Transverse colon (tissue), 3 donors: ENCODE measurements at regions not wholly inside any gene's neighbourhood (a gene's known extent, or its start where the extent isn't known, plus 50 kb on each side); places are given as distances from the start of the nearest gene placed in this dataset.

ENCODE experiments used
- CTCF ChIP-seq, 5 experiments: fragments of 200-600 bp in 3 of 5; fragments of 450-650 bp in 2 of 5; sonication (generic) in 3 of 5; IDR thresholded peaks; 1 replicate in 2 of 5; 2 replicates in 3 of 5; pipeline ENCODE4 v1.5.1; 2016 to 2017; ENCODE audit warnings: antibody characterized with exemption in 5 of 5, inconsistent platforms in 3 of 5, mild to moderate bottlenecking in 2 of 5, moderate library complexity in 1 of 5
- POLR2A ChIP-seq: fragments of 450-650 bp; IDR thresholded peaks from one replicate; pipeline ENCODE4 v1.6.1; 2016; ENCODE audit warnings: antibody characterized with exemption, mild to moderate bottlenecking, moderate library complexity

GRCh38 chr10:108836362-108836761 lies 1086.9 kb downstream of the XPNPEP1 start:
- TF ChIP-seq POLR2A, result no peak
- TF ChIP-seq CTCF (IDR thresholded peaks at IDR 0.05), result no peak
